GM12891 (cell line): ENCODE measurements at regions not wholly inside any gene's neighbourhood (a gene's known extent, or its start where the extent isn't known, plus 50 kb on each side); places are given as distances from the start of the nearest gene placed in this dataset.

Experiments used
- PAX5 ChIP-seq: IDR thresholded peaks from 2 replicates; pipeline ENCODE4 v1.6.1; 2011; ENCODE audit warnings: low read length, moderate library complexity, mild to moderate bottlenecking; ENCODE audit not compliant: insufficient read depth, severe bottlenecking
- POLR2A ChIP-seq: IDR thresholded peaks from 2 replicates; pipeline ENCODE4 v1.6.1; 2011; ENCODE audit warnings: low read depth, low read length, control low read depth
- POLR2AphosphoS5 ChIP-seq: IDR thresholded peaks from 2 replicates; pipeline ENCODE4 v1.6.1; 2011; ENCODE audit warnings: low read depth, low read length, control low read depth
- POU2F2 ChIP-seq: IDR thresholded peaks from 2 replicates; pipeline ENCODE4 v1.6.1; 2011; ENCODE audit warnings: low read depth, mild to moderate bottlenecking, control low read depth, low read length, moderate library complexity
- SPI1 ChIP-seq: IDR thresholded peaks from 2 replicates; pipeline ENCODE4 v1.6.1; 2011; ENCODE audit warnings: low read depth, low read length, control low read depth
- TAF1 ChIP-seq: IDR thresholded peaks from 2 replicates; pipeline ENCODE4 v1.6.1; 2011; ENCODE audit warnings: low read depth, low read length, control low read depth

GRCh38 chr22:27404441-27404840 is 397.1 kb downstream of the MN1 start:
- no peak for TF ChIP-seq POLR2A
- no peak for TF ChIP-seq POLR2AphosphoS5
- TF ChIP-seq TAF1, result no peak
- TF ChIP-seq PAX5, result no peak
- TF ChIP-seq SPI1, result no peak
- no peak for TF ChIP-seq POU2F2
